Endothelial cell of umbilical vein (primary cell): ENCODE measurements at regions not wholly inside any gene's neighbourhood (a gene's known extent, or its start where the extent isn't known, plus 50 kb on each side); places are given as distances from the start of the nearest gene placed in this dataset.

Source experiments
- BruUV-seq: library from RNA; stranded (reverse); fragments of 400-500 nt; replicated peaks from 2 replicates; lab custom pipeline; 2021; lab: Mats Ljungman, UMichigan
- CTCF ChIA-PET: fragments of 300-600, 350-600 bp; sonication (Branson Sonifier 250); formaldehyde crosslinking; loops from one replicate; lab custom pipeline; 2021; ENCODE audit warnings: antibody characterized with exemption, inconsistent platforms; lab: Charles Lee
- POLR2A ChIA-PET: fragments of 300-600, 350-600 bp; sonication (Branson Sonifier 250); formaldehyde crosslinking; loops from one replicate; lab custom pipeline; 2021; ENCODE audit warnings: antibody characterized with exemption, inconsistent platforms; lab: Charles Lee
- DNase-seq: peaks from one replicate; pipeline ENCODE4 v3.0.0-alpha.2; 2011; ENCODE audit warnings: low read depth, low spot score
- FAIRE-seq: peaks from 2 replicates; lab custom pipeline; 2011; peaks lifted over from hg19 to GRCh38; lab: Jason Lieb, UNC
- H2AFZ ChIP-seq: 2 replicates; pipeline ENCODE4 v1.6.0; 2012; ENCODE audit warnings: low read depth, low read length, control low read depth, inconsistent platforms
- H3K27ac ChIP-seq: 2 replicates; pipeline ENCODE4 v1.5.1; 2011; ENCODE audit warnings: low read depth, mild to moderate bottlenecking, control low read depth, low read length, moderate library complexity; ENCODE audit not compliant: insufficient read depth
- H3K27me3 ChIP-seq, 2 experiments: 2 replicates each; pipeline versions ENCODE4 v1.6.0 to v1.6.1; 2011; ENCODE audit warnings: low read length in 2 of 2, mixed read lengths in 1 of 2; ENCODE audit not compliant: control insufficient read depth in 2 of 2, insufficient read depth in 2 of 2
- H3K36me3 ChIP-seq, 2 experiments: 2 replicates in 1 of 2; 3 replicates in 1 of 2; pipeline ENCODE4 v1.5.1; 2011; ENCODE audit warnings: low read length in 2 of 2, mild to moderate bottlenecking in 1 of 2, moderate library complexity in 1 of 2; ENCODE audit not compliant: control insufficient read depth in 2 of 2, insufficient read depth in 2 of 2; ENCODE audit errors: extremely low read depth in 1 of 2
- H3K4me1 ChIP-seq: 3 replicates; pipeline ENCODE4 v1.5.1; 2011; ENCODE audit warnings: mild to moderate bottlenecking, low read length; ENCODE audit not compliant: control insufficient read depth, insufficient read depth; ENCODE audit errors: extremely low read depth
- H3K4me2 ChIP-seq: 2 replicates; pipeline ENCODE4 v1.6.1; 2011; ENCODE audit warnings: low read length, control low read depth, mixed read lengths; ENCODE audit not compliant: insufficient read depth
- H3K4me3 ChIP-seq, 3 experiments: fragments of 200-600 bp in 1 of 3; sonication (generic), shearing (Covaris generic) in 1 of 3; replicated peaks in 1 of 3; 2 replicates each; pipeline ENCODE4 v1.5.1; 2011 to 2016; ENCODE audit warnings: control low read depth in 3 of 3, low read length in 3 of 3, mild to moderate bottlenecking in 2 of 3, inconsistent platforms in 1 of 3, low read depth in 1 of 3, moderate library complexity in 1 of 3; ENCODE audit not compliant: insufficient read depth in 1 of 3
- H3K79me2 ChIP-seq: 2 replicates; pipeline ENCODE4 v1.6.0; 2012; ENCODE audit warnings: low read length, inconsistent platforms; ENCODE audit not compliant: control insufficient read depth, insufficient read depth
- H3K9ac ChIP-seq: replicated peaks from 2 replicates; pipeline ENCODE3; 2011; ENCODE audit warnings: low read length, control low read depth; ENCODE audit not compliant: insufficient read depth; ENCODE audit errors: extremely low read depth
- H3K9me1 ChIP-seq: replicated peaks from 3 replicates; pipeline ENCODE4 v1.6.0; 2011; ENCODE audit warnings: mild to moderate bottlenecking, low read length; ENCODE audit not compliant: control insufficient read depth, insufficient read depth; ENCODE audit errors: extremely low read depth
- H3K9me3 ChIP-seq: replicated peaks from 2 replicates; pipeline ENCODE4 v1.5.1; 2012; ENCODE audit warnings: low read length, inconsistent platforms; ENCODE audit not compliant: control insufficient read depth, insufficient read depth
- H4K20me1 ChIP-seq: replicated peaks from 2 replicates; pipeline ENCODE3; 2011; ENCODE audit warnings: mild to moderate bottlenecking, low read length; ENCODE audit not compliant: control insufficient read depth, insufficient read depth; ENCODE audit errors: extremely low read depth
- CTCF ChIP-seq, 2 donors: IDR thresholded peaks; 1 replicate in 1 of 2; 2 replicates in 1 of 2; pipeline ENCODE4 v1.5.1; 2011; ENCODE audit warnings: low read length in 2 of 2, mild to moderate bottlenecking in 2 of 2, moderate library complexity in 2 of 2, control low read depth in 1 of 2, inconsistent platforms in 1 of 2, low read depth in 1 of 2; ENCODE audit not compliant: insufficient read depth in 1 of 2; ENCODE audit errors: extremely low read depth in 1 of 2
- EZH2 ChIP-seq: IDR thresholded peaks from 2 replicates; pipeline ENCODE4 v1.6.1; 2012; ENCODE audit warnings: borderline replicate concordance, low read depth, mild to moderate bottlenecking, moderate library complexity, low read length, inconsistent platforms; ENCODE audit not compliant: severe bottlenecking
- FOS ChIP-seq: IDR thresholded peaks from 2 replicates; pipeline ENCODE4 v1.6.1; 2011; ENCODE audit warnings: mild to moderate bottlenecking, low read length, moderate library complexity, borderline replicate concordance; ENCODE audit not compliant: insufficient read depth
- GATA2 ChIP-seq: IDR thresholded peaks from 2 replicates; pipeline ENCODE4 v1.7.0; 2011; ENCODE audit warnings: low read depth, mild to moderate bottlenecking, moderate library complexity, mixed read lengths, low read length; ENCODE audit not compliant: insufficient read length, insufficient read depth
- JUN ChIP-seq: IDR thresholded peaks from 2 replicates; pipeline ENCODE4 v1.6.1; 2011; ENCODE audit warnings: borderline replicate concordance, low read depth; ENCODE audit not compliant: insufficient read length, insufficient read depth
- MAX ChIP-seq: IDR thresholded peaks from 2 replicates; pipeline ENCODE4 v1.6.1; 2011; ENCODE audit not compliant: insufficient read depth, insufficient read length
- MYC ChIP-seq: IDR thresholded peaks from one replicate; pipeline ENCODE4 v1.6.1; 2011; ENCODE audit warnings: mild to moderate bottlenecking, low read depth, low read length
- POLR2A ChIP-seq: IDR thresholded peaks from 2 replicates; pipeline ENCODE4 v1.6.1; 2012; ENCODE audit warnings: low read depth, mild to moderate bottlenecking, control low read depth, low read length
- POLR2AphosphoS5 ChIP-seq: IDR thresholded peaks from 2 replicates; pipeline ENCODE4 v1.6.1; 2012; ENCODE audit warnings: low read depth, mild to moderate bottlenecking, control low read depth, low read length, moderate library complexity; ENCODE audit not compliant: insufficient read depth
- dilution Hi-C: fragments of 300-500 bp; cut with MboI; formaldehyde crosslinking; loops from one replicate; pipeline ENCODE4 v1.15.0; 2019; ENCODE audit warnings: low sequenced_read_pairs; ENCODE audit not compliant: extremely low pct_ligation_motif_present
- intact Hi-C: fragments of 100-400 bp; cut with micrococcal nuclease; formaldehyde crosslinking; loops from one replicate; pipeline ENCODE4 v1.10.0; 2022

- Histone ChIP-seq H2AFZ (no peak overlapping the region), H3K27ac (no peak overlapping the region), H3K9ac (no peak overlapping the region), H3K9me1 (no peaks in the 10 kb centered on the region), H3K9me3 (no peaks in the 10 kb centered on the region), H4K20me1 (no peaks in the 10 kb centered on the region), H3K4me3 (no peak overlapping the region), H3K27me3 (no peaks in the 10 kb centered on the region), H3K79me2 (no peaks in the 10 kb centered on the region), H3K4me2 (no peak overlapping the region), H3K36me3 (no peaks in the 10 kb centered on the region), H3K4me1 (no peaks in the 10 kb centered on the region)
- dilution Hi-C loops (loop anchor here (25.0 kb wide), 1 partner anchor 172 kb away; no protein-coding TSS in a partner anchor), intact Hi-C loops (no loop called here)
- TF ChIP-seq POLR2A, result no peak
- no peak for TF ChIP-seq GATA2
- TF ChIP-seq POLR2AphosphoS5, result no peak
- no peak for TF ChIP-seq FOS
- TF ChIP-seq EZH2, result no peak
- TF ChIP-seq JUN, result no peak
- no peak for TF ChIP-seq MAX
- no peak for TF ChIP-seq CTCF (IDR thresholded peaks at IDR 0.05; ENCODE audit: extremely low read depth in 1 of 2, insufficient read depth in 1 of 2, low read depth in 1 of 2, low read length in 2 of 2)
- no peak for TF ChIP-seq MYC
- POLR2A ChIA-PET, result no interaction called here
- no peak for DNase-seq
- no TSS peak for BruUV-seq
- no peak for FAIRE-seq
- CTCF ChIA-PET, result no interaction called here
Measured at GRCh38 chr11:123314972-123315371, 115.1 kb upstream of the GRAMD1B start.
